C4-2B (cell line): ENCODE measurements at regions not wholly inside any gene's neighbourhood (a gene's known extent, or its start where the extent isn't known, plus 50 kb on each side); places are given as distances from the start of the nearest gene placed in this dataset.

Experiments used
- H3K27ac ChIP-seq: fragments of 450-650 bp; 2 replicates; pipeline ENCODE4 v1.5.1; 2017
- CTCF ChIP-seq: fragments of 450-650 bp; conservative IDR thresholded peaks from 2 replicates; pipeline ENCODE4 v1.5.1; 2017; ENCODE audit warnings: mild to moderate bottlenecking
- ZFX ChIP-seq: fragments of 450-650 bp; IDR thresholded peaks from 2 replicates; pipeline ENCODE4 v1.6.1; 2017

- no peak overlapping the region for H3K27ac ChIP-seq
- TF ChIP-seq CTCF (no peak), ZFX (no peak)
Observed at GRCh38 chr5:171651102-171651501, 134.5 kb upstream of the SMIM23 start.

- TF ChIP-seq ZFX (no peak), CTCF (no peak)
Observed at GRCh38 chr5:171654881-171655280, 130.7 kb upstream of the SMIM23 start.

DNA sequence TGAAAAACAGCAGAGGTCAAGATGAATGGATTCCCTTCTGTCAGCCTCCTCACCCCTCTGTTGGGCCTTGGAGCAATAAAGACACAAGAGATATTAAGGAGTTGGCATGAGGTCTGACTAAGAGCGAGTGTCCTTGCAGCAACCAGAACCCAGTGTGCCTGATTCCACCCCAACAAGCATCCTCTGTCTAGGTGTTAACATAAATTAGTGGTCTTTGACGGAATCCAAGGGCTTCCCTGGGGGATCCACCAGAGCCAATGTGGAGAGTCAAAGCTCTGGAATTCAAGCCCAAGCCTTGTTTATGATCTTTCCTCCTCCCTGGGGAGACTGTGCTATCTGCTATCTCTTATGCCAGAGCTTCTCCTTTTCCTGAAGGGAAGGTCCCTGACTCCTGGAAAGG lies 128.1 kb upstream of the SMIM23 start:
- no peak overlapping the region for H3K27ac ChIP-seq
- TF ChIP-seq CTCF (no peak), ZFX (no peak)

More at GRCh38 chr5:171654881-171655280, 130.7 kb upstream of the SMIM23 start:
- no peak overlapping the region for H3K27ac ChIP-seq

GRCh38 chr5:171659896-171660295 lies 125.7 kb upstream of the SMIM23 start:
- no peak for TF ChIP-seq CTCF
- no peak for TF ChIP-seq ZFX
- no peak overlapping the region for H3K27ac ChIP-seq

GRCh38 chr5:171660434-171660833 lies 125.2 kb upstream of the SMIM23 start:
- TF ChIP-seq CTCF, result no peak
- TF ChIP-seq ZFX, result no peak
- no peak overlapping the region for H3K27ac ChIP-seq

DNA sequence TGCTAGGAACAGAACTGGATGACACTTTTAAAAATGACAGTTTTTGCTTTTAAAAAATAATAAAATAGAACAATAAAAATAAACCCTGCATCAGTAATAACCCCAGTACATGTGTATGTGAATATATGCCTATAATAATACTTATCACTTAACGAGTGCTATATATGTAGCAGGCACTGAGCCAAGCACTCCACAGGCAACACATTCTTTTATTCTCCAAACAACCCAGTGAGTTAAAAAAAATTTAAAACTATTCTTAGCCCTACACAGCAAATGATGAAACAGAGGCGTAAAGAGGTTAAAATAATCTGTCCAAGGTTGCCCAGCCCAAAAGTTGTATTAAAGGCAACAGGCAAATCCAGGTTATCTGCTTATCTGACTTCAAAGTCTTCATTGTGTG lies 124.5 kb upstream of the SMIM23 start:
- H3K27ac ChIP-seq, result no peak overlapping the region
- TF ChIP-seq ZFX, result no peak
- TF ChIP-seq CTCF, result no peak

- H3K27ac ChIP-seq, result no peak overlapping the region
- TF ChIP-seq ZFX (no peak), CTCF (no peak)
Observed at GRCh38 chr5:171663311-171664085, 122.1 kb upstream of the SMIM23 start.
